Adrenal gland (tissue), 9 donors: ENCODE measurements at regions not wholly inside any gene's neighbourhood (a gene's known extent, or its start where the extent isn't known, plus 50 kb on each side); places are given as distances from the start of the nearest gene placed in this dataset.

ENCODE experiments used
- DNase-seq, 7 donors: peaks; one replicate each; pipeline ENCODE4 v3.0.0-alpha.2; 2019 to 2020
- H3K27ac ChIP-seq, 5 donors: fragments of 200-600 bp; sonication (generic) in 4 of 5; 1 replicate in 3 of 5; 2 replicates in 2 of 5; pipeline versions ENCODE4 v1.5.1 to v1.8.0; 2016 to 2020; ENCODE audit warnings: mild to moderate bottlenecking in 1 of 5
- H3K27me3 ChIP-seq: fragments of 200-600 bp; 2 replicates; pipeline ENCODE4 v1.8.0; 2021
- H3K36me3 ChIP-seq, 2 donors: fragments of 200-600 bp; replicated peaks in 1 of 2; 1 replicate in 1 of 2; 2 replicates in 1 of 2; pipeline versions ENCODE4 v1.5.1 to v1.8.0; 2018 to 2022
- H3K4me1 ChIP-seq, 2 donors: fragments of 200-600 bp; replicated peaks in 1 of 2; 1 replicate in 1 of 2; 2 replicates in 1 of 2; pipeline versions ENCODE4 v1.5.1 to v1.8.0; 2018 to 2021
- H3K4me3 ChIP-seq, 4 donors: fragments of 200-600 bp; sonication (generic) in 3 of 4; one replicate each; pipeline ENCODE4 v1.5.1; 2016 to 2018
- H3K9me3 ChIP-seq, 3 donors: fragments of 200-600 bp; sonication (generic) in 1 of 3; replicated peaks in 1 of 3; 1 replicate in 2 of 3; 2 replicates in 1 of 3; pipeline versions ENCODE4 v1.5.1 to v1.8.0; 2016 to 2021
- CTCF ChIP-seq, 6 experiments: fragments of 450-650 bp in 4 of 6; fragments of 200-600 bp in 2 of 6; sonication (generic) in 1 of 6; IDR thresholded peaks; 1 replicate in 5 of 6; 2 replicates in 1 of 6; pipeline versions ENCODE4 v1.5.1 to v1.8.0; 2016 to 2021; ENCODE audit warnings: antibody characterized with exemption in 6 of 6, mild to moderate bottlenecking in 2 of 6, moderate library complexity in 1 of 6
- POLR2A ChIP-seq, 2 donors: fragments of 450-650 bp; IDR thresholded peaks; one replicate each; pipeline ENCODE4 v1.6.1; 2017; ENCODE audit warnings: antibody characterized with exemption in 2 of 2, mild to moderate bottlenecking in 2 of 2, moderate library complexity in 1 of 2
- WGBS, 4 donors: extraction: QIAGEN DNeasy Blood & Tissue Kit in 2 of 4; methylation state at CpG; one replicate each; pipeline versions ENCODE4 v1.1.5 to v1.1.7; 2013 to 2017; 5-methylcytosine and 5-hydroxymethylcytosine counted together
- intact Hi-C, 2 donors: fragments of 100-400 bp; cut with DNase I; formaldehyde crosslinking; loops; one replicate each; pipeline versions ENCODE4 v1.14.1 to v1.15.0; 2022 to 2023
- donor health status: healthy with polysubstance abuse.
- donor health status: Bipolar disorder and iron deficiency.
- donor health status: DM: yes; HTN: yes; CAD: no.
- donor health status: DM: no; HTN: no; CAD: no.
- donor health status: DM: no; HTN: no; CAD: no.

- no peaks in the 10 kb centered on the region for H3K36me3 ChIP-seq
- no peak overlapping the region for H3K27ac ChIP-seq
- no peaks in the 10 kb centered on the region for H3K27me3 ChIP-seq
- H3K4me1 ChIP-seq: peaks cover 0 to 4% of the 10 kb centered on the region in 2 donors
- H3K9me3 ChIP-seq: no peaks in the 10 kb centered on the region
- H3K4me3 ChIP-seq: no peak overlapping the region
- no peak for DNase-seq
- intact Hi-C loops: no loop called here
- no peak for TF ChIP-seq CTCF (IDR thresholded peaks at IDR 0.05)
- TF ChIP-seq POLR2A (IDR thresholded peaks at IDR 0.05): no peak
Measured at GRCh38 chr4:123846092-123846491, 449.5 kb downstream of the SPRY1 start.

DNA sequence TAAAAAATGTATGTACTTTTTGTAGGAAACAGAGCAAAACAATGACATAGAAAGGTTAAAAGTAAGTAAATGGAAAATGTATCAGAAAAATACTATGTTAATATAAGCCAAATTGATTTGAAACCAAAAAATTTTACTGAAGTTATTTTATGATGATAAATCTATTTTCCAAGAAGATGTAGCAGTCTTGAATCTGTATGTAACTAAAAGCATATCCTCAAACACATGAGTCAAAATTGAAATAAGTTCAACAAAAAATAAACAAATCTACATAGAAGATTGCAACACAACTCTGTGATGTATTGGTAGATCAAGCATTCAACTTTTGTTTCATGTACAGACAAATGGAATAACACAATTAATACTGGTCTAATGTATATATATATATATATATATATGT lies 450.0 kb downstream of the SPRY1 start:
- peaks cover 0 to 4% of the 10 kb centered on the region in 2 donors for H3K4me1 ChIP-seq
- no peak overlapping the region for H3K4me3 ChIP-seq
- no peaks in the 10 kb centered on the region for H3K27me3 ChIP-seq
- no peaks in the 10 kb centered on the region for H3K9me3 ChIP-seq
- no peak overlapping the region for H3K27ac ChIP-seq
- intact Hi-C loops: no loop called here
- TF ChIP-seq CTCF (IDR thresholded peaks at IDR 0.05) (no peak), POLR2A (IDR thresholded peaks at IDR 0.05) (no peak)
- H3K36me3 ChIP-seq: no peaks in the 10 kb centered on the region
- no peak for DNase-seq

DNA sequence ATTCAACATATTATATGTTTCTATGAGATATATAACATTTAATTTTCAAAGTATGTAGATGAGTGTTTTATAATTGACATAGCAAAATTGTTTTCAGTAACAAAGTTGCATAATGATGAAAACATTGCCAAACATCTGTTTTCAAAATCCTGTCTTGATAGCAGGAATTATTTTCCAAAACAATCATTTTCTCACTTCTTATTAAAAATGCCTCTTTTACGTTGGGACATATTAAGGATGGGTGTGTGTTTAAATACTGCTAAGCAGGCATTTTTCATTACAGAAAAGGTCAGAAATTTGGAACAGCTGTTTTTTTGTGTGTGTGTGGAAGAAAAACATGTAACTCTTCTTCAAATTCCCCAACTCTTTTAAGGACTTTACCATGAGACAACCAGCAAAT lies 452.0 kb downstream of the SPRY1 start:
- TF ChIP-seq CTCF (IDR thresholded peaks at IDR 0.05): no peak
- no peak for TF ChIP-seq POLR2A (IDR thresholded peaks at IDR 0.05)
- 34 to 60% (median 36%) methylated on average over 1 of the region's 1 CpG for WGBS, 4 donors
- Histone ChIP-seq H3K27me3 (no peaks in the 10 kb centered on the region), H3K27ac (no peak overlapping the region), H3K4me1 (peaks cover 0 to 4% of the 10 kb centered on the region in 2 donors), H3K36me3 (no peaks in the 10 kb centered on the region), H3K9me3 (no peaks in the 10 kb centered on the region), H3K4me3 (no peak overlapping the region)
- no peak for DNase-seq
- intact Hi-C loops: no loop called here

DNA sequence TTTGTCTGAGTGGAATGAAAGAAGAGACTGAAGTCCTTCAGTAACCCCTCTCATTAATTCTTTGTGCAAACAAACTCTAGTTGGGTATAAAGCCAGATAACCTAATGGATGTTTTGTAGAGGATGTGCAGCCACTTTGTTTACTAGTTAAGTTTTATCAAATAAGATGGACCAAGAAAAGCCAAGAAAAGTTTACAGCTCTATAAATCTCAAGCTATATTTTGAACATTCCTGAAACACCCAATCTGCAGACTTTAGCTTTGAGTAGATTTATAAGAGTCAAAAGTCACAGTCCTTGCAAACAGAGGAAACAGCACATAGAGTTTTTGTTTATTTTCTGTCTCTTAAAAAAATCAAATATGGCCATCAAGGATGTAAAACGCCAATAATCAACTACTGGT lies 452.9 kb downstream of the SPRY1 start:
- H3K9me3 ChIP-seq: no peaks in the 10 kb centered on the region
- H3K4me1 ChIP-seq: peaks cover 0 to 8% of the 10 kb centered on the region in 2 donors
- no peak for DNase-seq
- intact Hi-C loops: no loop called here
- TF ChIP-seq CTCF (IDR thresholded peaks at IDR 0.05) (no peak), POLR2A (IDR thresholded peaks at IDR 0.05) (no peak)
- WGBS, 4 donors: 65 to 93% (median 78%) methylated on average over 1 of the region's 1 CpG
- H3K27ac ChIP-seq: no peak overlapping the region
- no peak overlapping the region for H3K4me3 ChIP-seq
- no peaks in the 10 kb centered on the region for H3K27me3 ChIP-seq
- H3K36me3 ChIP-seq: no peaks in the 10 kb centered on the region
